ENCODE measurements at regions not wholly inside any gene's neighbourhood (a gene's known extent, or its start where the extent isn't known, plus 50 kb on each side); places are given as distances from the start of the nearest gene placed in this dataset.

DNA sequence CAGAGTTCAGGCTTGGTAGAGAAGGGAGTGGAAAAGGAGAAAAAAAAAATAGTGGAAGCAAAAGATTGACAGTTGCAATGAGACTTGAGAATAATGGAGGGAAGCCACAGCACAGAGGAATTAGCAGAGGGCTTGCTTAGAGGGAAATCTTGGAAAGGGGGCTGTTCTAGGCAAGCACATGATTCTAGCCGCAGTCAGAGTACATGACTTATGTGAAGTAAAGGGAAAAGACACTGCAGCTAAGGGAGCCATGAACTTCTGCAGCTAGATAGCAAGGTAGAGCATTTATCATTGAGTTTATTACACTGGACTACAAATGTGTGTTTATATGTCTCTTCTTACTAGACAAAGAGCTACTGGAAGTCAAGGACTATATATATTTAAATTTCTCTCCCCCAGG, 144.0 kb upstream of the OPCML start:
- no peaks in the 10 kb centered on the region for H3K36me3 ChIP-seq (ENCODE audit: control insufficient read depth in 2 of 3, insufficient read depth in 3 of 3, low read length in 3 of 3)
- H3K27ac ChIP-seq (ENCODE audit: low read depth in 2 of 2, low read length in 2 of 2), result no peak overlapping the region
- intact Hi-C loops (cut with DNase I), result no loop called here
- FAIRE-seq (no peak), DNase-seq (no peak)
- no peak overlapping the region for H3K4me3 ChIP-seq (ENCODE audit: low read length in 3 of 3)
- H3K4me1 ChIP-seq (ENCODE audit: control insufficient read depth in 2 of 3, insufficient read depth in 2 of 3, low read depth in 1 of 3, low read length in 3 of 3), result no peaks in the 10 kb centered on the region
- no peaks in the 10 kb centered on the region for H3K27me3 ChIP-seq (ENCODE audit: control insufficient read depth, insufficient read depth, low read length)
- no peaks in the 10 kb centered on the region for H3K9me3 ChIP-seq (ENCODE audit: control insufficient read depth in 2 of 3, insufficient read depth in 1 of 3, low read length in 3 of 3)
- TF ChIP-seq, protein P1, sequence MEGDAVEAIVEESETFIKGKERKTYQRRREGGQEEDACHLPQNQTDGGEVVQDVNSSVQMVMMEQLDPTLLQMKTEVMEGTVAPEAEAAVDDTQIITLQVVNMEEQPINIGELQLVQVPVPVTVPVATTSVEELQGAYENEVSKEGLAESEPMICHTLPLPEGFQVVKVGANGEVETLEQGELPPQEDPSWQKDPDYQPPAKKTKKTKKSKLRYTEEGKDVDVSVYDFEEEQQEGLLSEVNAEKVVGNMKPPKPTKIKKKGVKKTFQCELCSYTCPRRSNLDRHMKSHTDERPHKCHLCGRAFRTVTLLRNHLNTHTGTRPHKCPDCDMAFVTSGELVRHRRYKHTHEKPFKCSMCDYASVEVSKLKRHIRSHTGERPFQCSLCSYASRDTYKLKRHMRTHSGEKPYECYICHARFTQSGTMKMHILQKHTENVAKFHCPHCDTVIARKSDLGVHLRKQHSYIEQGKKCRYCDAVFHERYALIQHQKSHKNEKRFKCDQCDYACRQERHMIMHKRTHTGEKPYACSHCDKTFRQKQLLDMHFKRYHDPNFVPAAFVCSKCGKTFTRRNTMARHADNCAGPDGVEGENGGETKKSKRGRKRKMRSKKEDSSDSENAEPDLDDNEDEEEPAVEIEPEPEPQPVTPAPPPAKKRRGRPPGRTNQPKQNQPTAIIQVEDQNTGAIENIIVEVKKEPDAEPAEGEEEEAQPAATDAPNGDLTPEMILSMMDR (IDR thresholded peaks at IDR 0.05; ENCODE audit: borderline replicate concordance, extremely low read depth, insufficient read depth), result no peak
- no peak overlapping the region for H3K9ac ChIP-seq (ENCODE audit: low read length in 3 of 3)

DNA sequence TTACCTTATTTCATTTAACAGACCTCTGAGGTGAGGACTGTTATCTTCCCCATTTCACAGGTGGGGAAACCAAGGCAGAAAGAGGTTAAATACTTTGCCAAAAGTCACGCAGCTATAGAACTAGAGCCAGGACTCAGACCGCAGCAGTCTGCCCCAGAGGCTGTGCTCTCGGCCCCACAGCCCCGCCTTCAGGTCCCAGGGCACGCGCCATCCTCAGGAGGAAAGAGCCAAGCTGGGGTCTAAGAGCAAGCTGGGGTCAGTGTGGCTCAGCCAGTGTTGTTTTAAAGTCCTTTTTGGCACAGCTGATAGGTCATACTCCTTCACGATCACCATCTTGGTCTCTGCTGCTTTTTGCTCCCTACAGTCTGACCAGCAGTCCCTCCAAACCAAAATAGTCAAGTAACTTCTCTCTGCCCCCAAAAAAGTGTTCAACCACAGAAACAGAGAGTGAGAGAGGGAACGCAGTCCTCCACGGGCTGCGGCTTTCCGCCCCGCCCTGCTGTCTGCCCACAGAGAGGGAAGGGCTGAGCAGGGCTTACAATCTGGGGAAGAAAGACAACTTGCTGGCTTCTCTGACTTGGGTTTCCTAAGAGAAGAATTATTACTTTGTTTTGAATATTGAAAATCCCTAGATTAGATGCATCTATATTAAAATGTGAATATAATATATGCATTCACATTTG, 137.2 kb upstream of the OPCML start:
- intact Hi-C loops (cut with DNase I), result no loop called here
- H3K36me3 ChIP-seq (ENCODE audit: control insufficient read depth in 2 of 3, insufficient read depth in 3 of 3, low read length in 3 of 3), result no peaks in the 10 kb centered on the region
- no peak for FAIRE-seq

DNA sequence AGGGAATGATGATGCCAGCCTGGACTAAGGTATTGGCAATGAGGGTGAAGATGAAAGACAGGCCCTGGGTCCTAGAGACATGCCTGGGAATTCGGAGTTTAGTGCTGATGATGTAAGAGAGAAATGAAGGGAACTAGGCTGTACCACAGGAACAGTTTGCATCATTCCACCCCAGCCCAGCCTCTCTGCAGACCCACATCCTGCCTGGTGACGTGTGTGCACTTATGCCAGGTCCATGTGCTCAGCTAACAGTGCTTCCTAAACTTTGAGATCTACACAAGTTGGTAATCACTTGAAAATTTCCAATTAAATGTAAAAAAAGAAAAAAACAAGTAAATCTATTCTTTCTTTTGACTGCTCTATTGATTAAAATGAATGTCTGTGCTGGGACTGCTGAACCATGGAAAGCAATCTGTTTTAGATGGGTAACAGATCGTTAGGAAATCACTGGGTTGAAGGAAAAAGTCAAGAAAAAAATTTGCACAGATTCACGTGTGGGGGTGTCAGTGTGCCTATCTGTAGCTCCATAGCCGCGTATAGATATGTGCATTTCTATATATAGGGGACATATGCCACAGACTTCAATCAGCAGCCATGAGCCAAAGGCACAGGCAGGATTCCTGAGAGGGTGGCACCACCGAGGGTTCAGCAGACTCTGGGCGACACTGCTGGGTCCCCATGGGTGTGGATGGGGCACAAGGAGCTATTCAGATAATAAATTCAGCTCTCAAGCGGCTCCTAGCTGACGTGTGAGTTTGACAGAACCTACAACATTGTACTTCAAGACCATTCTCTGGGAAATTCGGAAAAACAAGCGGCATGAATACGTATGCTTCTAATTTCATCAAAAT, 131.1 kb upstream of the OPCML start:
- H3K9me3 ChIP-seq (ENCODE audit: control insufficient read depth in 2 of 3, insufficient read depth in 1 of 3, low read length in 3 of 3), result no peaks in the 10 kb centered on the region
- TF ChIP-seq, protein P1 (IDR thresholded peaks at IDR 0.05; ENCODE audit: borderline replicate concordance, extremely low read depth, insufficient read depth), result no peak
- H3K27ac ChIP-seq (ENCODE audit: low read depth in 2 of 2, low read length in 2 of 2), result no peak overlapping the region
- DNase-seq (no peak), FAIRE-seq (no peak)
- H3K4me1 ChIP-seq (ENCODE audit: control insufficient read depth in 2 of 3, insufficient read depth in 2 of 3, low read depth in 1 of 3, low read length in 3 of 3), result no peaks in the 10 kb centered on the region
- no peaks in the 10 kb centered on the region for H3K36me3 ChIP-seq (ENCODE audit: control insufficient read depth in 2 of 3, insufficient read depth in 3 of 3, low read length in 3 of 3)
- H3K4me3 ChIP-seq (ENCODE audit: low read length in 3 of 3), result no peak overlapping the region
- intact Hi-C loops (cut with DNase I), result no loop called here
- H3K27me3 ChIP-seq (ENCODE audit: control insufficient read depth, insufficient read depth, low read length), result no peaks in the 10 kb centered on the region
- H3K9ac ChIP-seq (ENCODE audit: low read length in 3 of 3), result no peak overlapping the region

More for the DNA sequence above, 137.2 kb upstream of the OPCML start:
- DNase-seq, result no peak
- TF ChIP-seq, protein P1 (IDR thresholded peaks at IDR 0.05; ENCODE audit: borderline replicate concordance, extremely low read depth, insufficient read depth), result no peak
- Histone ChIP-seq H3K9ac (ENCODE audit: low read length in 3 of 3) (no peak overlapping the region), H3K27me3 (ENCODE audit: control insufficient read depth, insufficient read depth, low read length) (no peaks in the 10 kb centered on the region), H3K27ac (ENCODE audit: low read depth in 2 of 2, low read length in 2 of 2) (no peak overlapping the region), H3K4me3 (ENCODE audit: low read length in 3 of 3) (no peak overlapping the region), H3K4me1 (ENCODE audit: control insufficient read depth in 2 of 3, insufficient read depth in 2 of 3, low read depth in 1 of 3, low read length in 3 of 3) (no peaks in the 10 kb centered on the region), H3K9me3 (ENCODE audit: control insufficient read depth in 2 of 3, insufficient read depth in 1 of 3, low read length in 3 of 3) (no peaks in the 10 kb centered on the region)
